ENCODE measurements at regions not wholly inside any gene's neighbourhood (a gene's known extent, or its start where the extent isn't known, plus 50 kb on each side); places are given as distances from the start of the nearest gene placed in this dataset.

GRCh38 chr17:49914096-49914490 is 54.9 kb upstream of the DLX4 start:
- ATAC-seq (no peak), DNase-seq (no peak)
- POLR2A ChIA-PET, result no interaction called here
- no peak overlapping the region for H3K4me3 Mint-ChIP-seq
- CTCF ChIA-PET, result interaction anchor here (1.2 to 6.7 kb wide), 4 partner anchors 10 to 113 kb away, joined by 3 to 49 read pairs (median 4); no protein-coding TSS in a partner anchor
- no peak for TF ChIP-seq CTCF (IDR thresholded peaks at IDR 0.05)
- intact Hi-C loops (cut with micrococcal nuclease), result no loop called here
- peaks cover 5% of the 10 kb centered on the region for H3K4me1 Mint-ChIP-seq (ENCODE audit: low read depth)
- H3K36me3 Mint-ChIP-seq (ENCODE audit: low read depth), result no peaks in the 10 kb centered on the region
- H3K9me3 Mint-ChIP-seq, result no peaks in the 10 kb centered on the region
- no peak overlapping the region for H3K27ac Mint-ChIP-seq
- peaks cover 41% of the 10 kb centered on the region for H3K27me3 Mint-ChIP-seq

GRCh38 chr17:49914664-49915063 is 54.3 kb upstream of the DLX4 start:
- H3K36me3 Mint-ChIP-seq (ENCODE audit: low read depth), result no peaks in the 10 kb centered on the region
- no peaks in the 10 kb centered on the region for H3K9me3 Mint-ChIP-seq
- H3K27ac Mint-ChIP-seq, result no peak overlapping the region
- ChIA-PET CTCF (interaction anchor here (1.1 to 6.7 kb wide), 5 partner anchors 10 to 112 kb away, joined by 3 to 49 read pairs (median 4); no protein-coding TSS in a partner anchor), POLR2A (no interaction called here)
- no peak for ATAC-seq
- intact Hi-C loops (cut with micrococcal nuclease), result no loop called here
- peaks cover 4% of the 10 kb centered on the region for H3K4me1 Mint-ChIP-seq (ENCODE audit: low read depth)
- no peak for TF ChIP-seq CTCF (IDR thresholded peaks at IDR 0.05)
- no peak for DNase-seq
- peaks cover 35% of the 10 kb centered on the region for H3K27me3 Mint-ChIP-seq
- no peak overlapping the region for H3K4me3 Mint-ChIP-seq

GRCh38 chr17:49915260-49915659 is 53.7 kb upstream of the DLX4 start:
- DNase-seq, result no peak
- Mint-ChIP-seq H3K27me3 (peaks cover 31% of the 10 kb centered on the region), H3K36me3 (ENCODE audit: low read depth) (no peaks in the 10 kb centered on the region), H3K4me3 (no peak overlapping the region), H3K4me1 (ENCODE audit: low read depth) (no peaks in the 10 kb centered on the region), H3K27ac (no peak overlapping the region), H3K9me3 (no peaks in the 10 kb centered on the region)
- no peak for TF ChIP-seq CTCF (IDR thresholded peaks at IDR 0.05)
- intact Hi-C loops (cut with micrococcal nuclease), result no loop called here
- POLR2A ChIA-PET, result no interaction called here
- ATAC-seq, result no peak
- CTCF ChIA-PET, result interaction anchor here (1.1 to 1.6 kb wide), 3 partner anchors 9 to 81 kb away, joined by 3 to 5 read pairs (median 3); no protein-coding TSS in a partner anchor

- intact Hi-C loops (cut with micrococcal nuclease), result no loop called here
- peaks cover 29% of the 10 kb centered on the region for H3K27me3 Mint-ChIP-seq
- ChIA-PET CTCF (interaction anchor here (1.1 to 1.6 kb wide), 2 partner anchors 37 to 81 kb away, joined by 3 to 5 read pairs; no protein-coding TSS in a partner anchor), POLR2A (no interaction called here)
- H3K27ac Mint-ChIP-seq, result no peak overlapping the region
- H3K9me3 Mint-ChIP-seq, result no peaks in the 10 kb centered on the region
- ATAC-seq, result no peak
- no peaks in the 10 kb centered on the region for H3K4me1 Mint-ChIP-seq (ENCODE audit: low read depth)
- TF ChIP-seq CTCF (IDR thresholded peaks at IDR 0.05), result no peak
- no peaks in the 10 kb centered on the region for H3K36me3 Mint-ChIP-seq (ENCODE audit: low read depth)
- no peak for DNase-seq
- H3K4me3 Mint-ChIP-seq, result no peak overlapping the region
Observed at GRCh38 chr17:49915670-49916069, 53.3 kb upstream of the DLX4 start.

- no peak for ATAC-seq
- peaks cover 22% of the 10 kb centered on the region for H3K27me3 Mint-ChIP-seq
Observed at GRCh38 chr17:49916854-49917515, 52.0 kb upstream of the DLX4 start.

More at GRCh38 chr17:49916854-49917515, 52.0 kb upstream of the DLX4 start:
- Mint-ChIP-seq H3K4me3 (no peak overlapping the region), H3K9me3 (no peaks in the 10 kb centered on the region), H3K27ac (no peak overlapping the region), H3K4me1 (ENCODE audit: low read depth) (no peaks in the 10 kb centered on the region), H3K36me3 (ENCODE audit: low read depth) (no peaks in the 10 kb centered on the region)
- no peak for TF ChIP-seq CTCF (IDR thresholded peaks at IDR 0.05)
- POLR2A ChIA-PET, result interaction anchor here (1.2 to 1.4 kb wide), 2 partner anchors 8 to 67 kb away, joined by 3 to 5 read pairs; no protein-coding TSS in a partner anchor
- intact Hi-C loops (cut with micrococcal nuclease), result no loop called here
- DNase-seq, result no peak
- CTCF ChIA-PET, result interaction anchor here (1.0 to 1.6 kb wide), 6 partner anchors 12 to 360 kb away, joined by 3 to 7 read pairs (median 4); no protein-coding TSS in a partner anchor
